Activated CD8-positive, alpha-beta T cell treated with anti-CD3 and anti-CD28 coated beads for 36 hours (primary cell): ENCODE measurements at regions not wholly inside any gene's neighbourhood (a gene's known extent, or its start where the extent isn't known, plus 50 kb on each side); places are given as distances from the start of the nearest gene placed in this dataset.

ENCODE experiments used
- ATAC-seq: fragments of 200-7000 bp; cut with Tn5 transposase; one replicate; pipeline ENCODE4 v1.10.0; 2021; ENCODE audit warnings: mild to moderate bottlenecking, moderate library complexity
- CTCF ChIA-PET: fragments of 350-600 bp; sonication (Branson Sonifier 250); formaldehyde crosslinking; loops from one replicate; lab custom pipeline; 2021; ENCODE audit warnings: antibody characterized with exemption; lab: Charles Lee
- POLR2A ChIA-PET: fragments of 350-600 bp; sonication (Branson Sonifier 250); formaldehyde crosslinking; loops from one replicate; lab custom pipeline; 2021; ENCODE audit warnings: antibody characterized with exemption; lab: Charles Lee
- DNase-seq: peaks from one replicate; pipeline ENCODE4 v3.0.0-alpha.2; 2020
- H3K27ac Mint-ChIP-seq: one replicate; pipeline ENCODE4 v1.8.0; 2021; ENCODE audit warnings: mild to moderate bottlenecking, mixed read lengths
- H3K27me3 Mint-ChIP-seq: one replicate; pipeline ENCODE4 v1.8.0; 2021; ENCODE audit warnings: mixed read lengths
- H3K36me3 Mint-ChIP-seq: one replicate; pipeline ENCODE4 v1.8.0; 2021; ENCODE audit warnings: low read depth, mixed read lengths
- H3K4me1 Mint-ChIP-seq: one replicate; pipeline ENCODE4 v1.8.0; 2021; ENCODE audit warnings: low read depth, mixed read lengths
- H3K4me3 Mint-ChIP-seq: one replicate; pipeline ENCODE4 v1.8.0; 2021; ENCODE audit warnings: mild to moderate bottlenecking, moderate library complexity, mixed read lengths
- H3K9me3 Mint-ChIP-seq: one replicate; pipeline ENCODE4 v1.8.0; 2021; ENCODE audit warnings: mixed read lengths
- intact Hi-C: fragments of 100-400 bp; cut with micrococcal nuclease; formaldehyde crosslinking; loops from one replicate; pipeline ENCODE4 v1.10.0; 2022
- TF ChIP-seq, protein P1 (sequence below): fragments of 200-600 bp; IDR thresholded peaks from one replicate; pipeline ENCODE4 v1.8.0; 2022; ENCODE audit warnings: antibody characterized with exemption, mild to moderate bottlenecking

GRCh38 chr2:128836559-128837100 is 518.0 kb upstream of the HS6ST1 start:
- ATAC-seq (no peak), DNase-seq (no peak)
- ChIA-PET POLR2A (no interaction called here), CTCF (no interaction called here)
- intact Hi-C loops = no loop called here
- peaks cover 1% of the 10 kb centered on the region for H3K9me3 Mint-ChIP-seq
- no peaks in the 10 kb centered on the region for H3K36me3 Mint-ChIP-seq
- no peak overlapping the region for H3K27ac Mint-ChIP-seq
- H3K4me1 Mint-ChIP-seq = no peaks in the 10 kb centered on the region
- peaks cover 1% of the 10 kb centered on the region for H3K27me3 Mint-ChIP-seq
- H3K4me3 Mint-ChIP-seq = no peak overlapping the region
- TF ChIP-seq, protein P1, sequence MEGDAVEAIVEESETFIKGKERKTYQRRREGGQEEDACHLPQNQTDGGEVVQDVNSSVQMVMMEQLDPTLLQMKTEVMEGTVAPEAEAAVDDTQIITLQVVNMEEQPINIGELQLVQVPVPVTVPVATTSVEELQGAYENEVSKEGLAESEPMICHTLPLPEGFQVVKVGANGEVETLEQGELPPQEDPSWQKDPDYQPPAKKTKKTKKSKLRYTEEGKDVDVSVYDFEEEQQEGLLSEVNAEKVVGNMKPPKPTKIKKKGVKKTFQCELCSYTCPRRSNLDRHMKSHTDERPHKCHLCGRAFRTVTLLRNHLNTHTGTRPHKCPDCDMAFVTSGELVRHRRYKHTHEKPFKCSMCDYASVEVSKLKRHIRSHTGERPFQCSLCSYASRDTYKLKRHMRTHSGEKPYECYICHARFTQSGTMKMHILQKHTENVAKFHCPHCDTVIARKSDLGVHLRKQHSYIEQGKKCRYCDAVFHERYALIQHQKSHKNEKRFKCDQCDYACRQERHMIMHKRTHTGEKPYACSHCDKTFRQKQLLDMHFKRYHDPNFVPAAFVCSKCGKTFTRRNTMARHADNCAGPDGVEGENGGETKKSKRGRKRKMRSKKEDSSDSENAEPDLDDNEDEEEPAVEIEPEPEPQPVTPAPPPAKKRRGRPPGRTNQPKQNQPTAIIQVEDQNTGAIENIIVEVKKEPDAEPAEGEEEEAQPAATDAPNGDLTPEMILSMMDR = no peak

DNA sequence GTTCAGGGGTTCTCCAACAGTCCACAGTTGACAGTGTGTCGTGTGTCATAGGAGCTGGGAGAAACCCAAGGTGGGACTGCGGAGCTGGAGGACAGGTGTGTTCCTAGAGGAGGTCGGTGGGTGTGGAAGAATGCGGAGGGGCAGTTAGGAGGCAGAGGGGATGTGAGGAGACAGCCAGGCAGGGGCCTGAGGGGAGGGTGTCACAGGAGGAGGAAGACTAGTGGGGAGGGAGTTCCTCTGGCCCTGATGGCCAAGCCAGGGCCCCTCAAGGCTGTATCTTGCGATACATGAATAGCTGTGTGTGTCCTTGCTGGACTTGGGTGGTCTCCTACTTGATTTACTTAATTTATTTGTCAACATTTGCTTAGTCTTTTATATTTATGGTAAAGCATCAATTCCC is 519.6 kb upstream of the HS6ST1 start:
- ChIA-PET POLR2A (no interaction called here), CTCF (no interaction called here)
- TF ChIP-seq, protein P1 = no peak
- H3K9me3 Mint-ChIP-seq = peaks cover 1% of the 10 kb centered on the region
- H3K4me1 Mint-ChIP-seq = no peaks in the 10 kb centered on the region
- intact Hi-C loops = no loop called here
- peaks cover 1% of the 10 kb centered on the region for H3K27me3 Mint-ChIP-seq
- DNase-seq (no peak), ATAC-seq (no peak)
- no peaks in the 10 kb centered on the region for H3K36me3 Mint-ChIP-seq
- no peak overlapping the region for H3K27ac Mint-ChIP-seq
- H3K4me3 Mint-ChIP-seq = no peak overlapping the region

- POLR2A ChIA-PET = no interaction called here
- TF ChIP-seq, protein P1 = no peak
- CTCF ChIA-PET = no interaction called here
- ATAC-seq (no peak), DNase-seq (no peak)
- Mint-ChIP-seq H3K4me1 (no peaks in the 10 kb centered on the region), H3K4me3 (no peak overlapping the region), H3K36me3 (no peaks in the 10 kb centered on the region), H3K9me3 (peaks cover 1% of the 10 kb centered on the region), H3K27me3 (peaks cover 1% of the 10 kb centered on the region), H3K27ac (no peak overlapping the region)
- intact Hi-C loops = no loop called here
Measured at GRCh38 chr2:128841803-128842202, 523.1 kb upstream of the HS6ST1 start.

DNA sequence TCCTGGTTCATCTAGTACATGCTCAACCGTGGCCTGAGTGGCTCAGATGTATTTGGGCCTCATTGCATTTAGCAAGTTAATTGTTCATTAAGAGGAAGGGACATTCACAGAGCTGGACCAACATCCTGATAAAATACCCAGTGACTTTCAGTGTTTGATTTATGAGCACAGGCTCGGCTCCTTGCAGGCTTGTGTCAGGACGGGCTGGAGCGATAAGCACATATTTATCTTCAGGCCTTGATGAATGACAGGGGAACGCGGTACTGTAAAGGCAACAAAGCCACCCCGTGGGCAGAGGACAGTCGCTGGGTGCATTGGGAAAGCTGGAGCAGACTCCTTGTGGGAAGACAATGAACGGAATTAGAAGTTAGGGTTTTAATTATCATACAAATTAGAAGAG is 548.6 kb upstream of the HS6ST1 start:
- no peaks in the 10 kb centered on the region for H3K36me3 Mint-ChIP-seq
- CTCF ChIA-PET = no interaction called here
- intact Hi-C loops = no loop called here

GRCh38 chr2:128867936-128868636 is 549.4 kb upstream of the HS6ST1 start:
- TF ChIP-seq, protein P1 = no peak
- no peak for ATAC-seq
- DNase-seq = no peak
- Mint-ChIP-seq H3K4me3 (no peak overlapping the region), H3K4me1 (no peaks in the 10 kb centered on the region), H3K9me3 (no peaks in the 10 kb centered on the region), H3K36me3 (no peaks in the 10 kb centered on the region), H3K27ac (no peak overlapping the region), H3K27me3 (peaks cover 1% of the 10 kb centered on the region)
- POLR2A ChIA-PET = no interaction called here
- CTCF ChIA-PET = no interaction called here
- intact Hi-C loops = no loop called here

More for the DNA sequence above, 548.6 kb upstream of the HS6ST1 start:
- POLR2A ChIA-PET = no interaction called here
- ATAC-seq (no peak), DNase-seq (no peak)
- TF ChIP-seq, protein P1 = no peak
- H3K9me3 Mint-ChIP-seq = no peaks in the 10 kb centered on the region
- peaks cover 1% of the 10 kb centered on the region for H3K27me3 Mint-ChIP-seq
- H3K4me1 Mint-ChIP-seq = no peaks in the 10 kb centered on the region
- H3K27ac Mint-ChIP-seq = no peak overlapping the region
- H3K4me3 Mint-ChIP-seq = no peak overlapping the region
